GM21825 (cell line): ENCODE measurements at regions not wholly inside any gene's neighbourhood (a gene's known extent, or its start where the extent isn't known, plus 50 kb on each side); places are given as distances from the start of the nearest gene placed in this dataset.
"Not testable (repeated sequence)": the region's sequence is repeated elsewhere in the genome, so short reads cannot be mapped to it uniquely, and the experiment has no call there.

ENCODE experiments used
- ATAC-seq: cut with Tn5 transposase; IDR thresholded peaks from one replicate; pipeline ENCODE4 v1.9.1; 2021; ENCODE audit warnings: mild to moderate bottlenecking, moderate library complexity; ENCODE audit not compliant: unreplicated experiment

- no peak for ATAC-seq
These were observed 159.1 kb upstream of the NDN start for GRCh38 chr15:23846218-23846617.

GRCh38 chr15:23850666-23851065 lies 163.6 kb upstream of the NDN start:
- no peak for ATAC-seq

- no peak for ATAC-seq
These were observed 164.8 kb upstream of the NDN start for GRCh38 chr15:23851921-23852320.

DNA sequence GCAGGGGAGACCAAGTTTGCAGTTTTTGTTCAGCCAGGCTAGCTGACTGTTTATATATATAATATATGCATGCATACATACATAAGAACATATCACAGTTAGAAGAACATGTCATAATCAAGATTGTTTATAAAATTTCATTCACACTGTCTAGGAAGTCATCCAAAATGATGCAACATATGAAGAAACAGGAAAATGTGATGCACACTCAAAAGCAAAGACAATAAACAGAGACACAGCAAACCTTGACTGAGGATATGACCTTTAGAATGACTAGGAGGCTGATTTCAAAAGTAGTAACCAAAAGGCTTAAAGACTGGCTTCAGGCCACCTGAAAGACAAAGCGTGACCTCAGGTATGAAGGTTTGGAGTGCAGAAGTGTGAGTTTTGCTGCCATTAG lies 166.2 kb upstream of the NDN start:
- ATAC-seq = no peak

DNA sequence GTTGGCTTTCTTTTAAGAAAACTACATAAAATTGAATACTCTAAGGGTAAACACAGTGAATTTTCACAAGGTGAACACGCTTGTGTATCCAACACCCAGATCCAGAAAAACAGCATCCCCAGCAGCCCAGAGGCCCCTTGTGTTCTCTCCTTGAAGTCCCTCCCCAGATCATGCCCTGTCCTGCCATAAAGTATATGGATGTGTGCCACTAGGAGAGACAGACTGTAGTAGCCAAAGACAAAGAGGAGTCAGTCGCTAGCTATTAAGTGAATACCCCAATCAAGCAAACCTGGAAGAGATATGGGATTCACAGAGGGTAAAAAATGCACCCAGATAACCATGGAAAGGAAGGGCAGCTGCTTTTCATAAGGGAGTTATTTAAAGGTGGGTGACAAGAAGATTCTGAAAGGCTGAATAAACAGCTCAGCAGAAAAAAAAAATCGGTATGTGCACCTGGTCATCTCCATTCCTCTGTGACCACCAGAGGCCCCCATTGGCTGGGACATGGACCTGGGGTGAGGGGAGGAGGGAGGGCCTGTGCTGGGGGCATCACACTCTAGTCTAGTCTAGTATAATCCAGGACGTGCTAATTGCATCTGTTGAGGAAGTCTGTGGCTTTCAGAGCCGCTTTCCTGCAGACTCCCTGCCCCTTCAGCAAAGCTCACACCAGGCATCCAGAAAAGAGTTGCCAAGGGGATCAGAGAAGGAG lies 167.3 kb upstream of the NDN start:
- no peak for ATAC-seq

DNA sequence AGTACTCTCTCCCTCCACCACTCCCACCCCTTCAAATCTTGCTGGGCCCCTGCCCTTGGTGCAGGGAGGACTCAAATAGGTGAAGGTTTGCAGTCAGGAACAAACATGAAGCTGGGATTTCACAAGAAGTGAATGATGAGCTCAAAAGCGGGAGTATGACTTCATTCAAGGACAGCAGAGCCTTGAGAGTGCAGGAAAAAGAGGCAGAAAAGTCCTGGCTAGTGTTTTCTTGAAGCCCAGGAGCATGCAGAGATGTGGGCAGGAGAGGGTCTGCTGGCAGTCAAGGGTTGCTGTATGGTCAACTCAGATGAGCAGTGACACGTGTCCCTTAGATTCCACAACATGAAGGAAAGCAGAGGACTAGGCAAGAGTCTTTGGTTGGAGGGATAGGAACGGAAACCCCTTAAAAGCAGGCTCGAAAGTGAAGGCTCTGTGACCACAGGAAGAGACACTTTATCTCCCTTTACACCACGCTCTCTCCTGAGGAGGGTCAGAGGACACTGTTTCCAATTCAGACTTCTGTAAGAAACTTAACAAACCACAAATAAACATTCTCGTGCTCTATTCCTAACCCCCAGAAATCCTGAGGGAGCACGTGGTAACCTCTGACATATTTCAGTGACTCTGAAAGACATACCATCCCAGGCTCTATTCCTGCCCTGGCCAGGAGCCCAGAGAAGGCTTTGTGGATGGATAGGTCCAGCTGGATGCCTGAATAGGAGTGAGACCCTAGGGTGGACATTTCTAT lies 168.0 kb upstream of the NDN start:
- no peak for ATAC-seq

- ATAC-seq = no peak
These were observed 168.8 kb upstream of the NDN start for GRCh38 chr15:23855947-23856346.

DNA sequence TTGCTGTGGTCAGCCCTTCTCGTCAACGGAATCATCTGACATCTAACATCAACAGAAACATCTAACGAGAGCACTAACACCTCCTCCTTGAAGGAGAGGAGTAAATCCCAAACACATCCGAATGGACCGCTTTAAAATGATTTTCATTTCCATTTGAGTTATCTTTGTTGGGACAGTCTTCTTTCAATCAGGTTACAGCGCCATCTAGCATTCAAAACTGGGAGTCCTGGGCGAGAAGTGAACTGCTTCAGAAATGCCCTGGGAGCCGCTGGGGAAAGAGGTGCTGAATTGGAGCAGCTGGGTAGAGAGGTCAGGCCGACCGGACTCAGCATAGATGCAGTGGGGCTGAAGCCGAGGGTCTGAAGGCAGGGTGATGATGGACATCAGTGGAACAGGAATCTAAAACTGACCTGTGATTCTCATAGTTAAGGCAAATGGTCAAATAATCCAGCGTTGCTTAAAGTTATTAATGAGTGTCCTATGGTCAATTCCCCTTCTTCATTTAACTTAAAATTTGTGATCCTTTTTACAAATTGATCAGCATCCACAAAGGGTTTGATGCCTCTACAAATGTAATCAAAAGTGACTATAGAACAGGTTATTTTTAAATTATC lies 170.0 kb upstream of the NDN start:
- no peak for ATAC-seq

- no peak for ATAC-seq
These were observed 171.9 kb upstream of the NDN start for GRCh38 chr15:23859008-23859407.

GRCh38 chr15:23860290-23861245 lies 173.5 kb upstream of the NDN start:
- no peak for ATAC-seq

DNA sequence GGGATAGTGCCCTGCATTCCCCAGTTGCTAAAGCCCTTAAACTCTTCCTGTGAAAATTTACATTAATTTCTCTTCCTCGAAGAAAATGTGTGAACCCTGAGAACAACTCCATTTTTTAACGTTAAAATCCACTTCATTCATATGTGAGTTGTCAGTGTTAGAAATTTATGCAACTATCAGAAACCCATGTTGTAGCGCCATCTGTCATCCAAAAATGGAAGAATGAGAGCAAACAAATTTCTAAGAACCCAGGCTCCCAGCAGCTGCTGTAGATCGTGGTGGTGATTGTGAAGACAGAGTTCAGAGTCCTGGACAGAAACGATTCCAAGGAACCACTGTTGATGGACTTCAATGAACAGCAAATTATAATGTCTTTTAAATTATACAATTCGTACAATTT lies 179.7 kb upstream of the NDN start:
- no peak for ATAC-seq

DNA sequence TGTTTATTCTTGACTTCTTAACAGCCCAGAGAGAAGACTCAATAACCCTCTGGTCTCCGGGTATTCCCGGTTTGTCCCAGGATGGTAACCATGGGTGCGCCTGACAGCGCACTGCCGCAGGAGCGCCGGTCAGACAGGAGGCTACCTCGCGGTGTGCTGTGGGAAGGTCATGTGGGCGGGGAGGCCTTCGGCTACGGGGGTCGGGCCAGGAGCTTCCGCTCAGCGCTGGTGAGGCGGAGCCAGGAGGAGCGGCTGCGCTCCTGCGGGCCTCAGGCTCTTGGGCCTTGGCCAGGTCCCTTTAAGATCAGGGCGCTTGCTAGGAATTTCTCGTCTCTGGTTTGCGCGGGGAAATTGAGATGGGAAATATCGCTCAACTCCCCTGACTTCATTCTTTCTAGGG lies 182.3 kb upstream of the NDN start:
- ATAC-seq = no peak

DNA sequence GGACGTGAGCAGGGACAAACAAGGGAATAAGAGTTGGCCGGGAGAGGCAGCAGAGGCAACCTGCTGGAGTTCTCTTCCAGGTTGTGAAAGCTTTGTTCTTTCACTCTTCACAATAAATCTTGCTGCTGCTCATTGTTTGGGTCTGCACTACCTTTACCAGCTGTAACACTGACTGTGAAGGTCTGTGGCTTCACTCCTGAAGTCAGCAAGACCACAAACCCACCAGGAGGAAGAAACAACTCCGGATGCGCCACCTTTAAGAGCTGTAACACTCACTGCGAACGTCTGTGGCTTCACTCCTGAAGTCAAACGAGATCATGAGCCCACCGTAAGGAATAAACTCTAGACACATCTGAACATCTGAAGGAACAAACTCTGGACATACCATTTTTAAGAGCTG lies 186.5 kb upstream of the NDN start:
- not testable (repeated sequence) for ATAC-seq

GRCh38 chr15:23877502-23878412 lies 190.7 kb upstream of the NDN start:
- peak; percentile 63 for ATAC-seq

GRCh38 chr15:23881291-23881690 lies 194.2 kb upstream of the NDN start:
- ATAC-seq = no peak

DNA sequence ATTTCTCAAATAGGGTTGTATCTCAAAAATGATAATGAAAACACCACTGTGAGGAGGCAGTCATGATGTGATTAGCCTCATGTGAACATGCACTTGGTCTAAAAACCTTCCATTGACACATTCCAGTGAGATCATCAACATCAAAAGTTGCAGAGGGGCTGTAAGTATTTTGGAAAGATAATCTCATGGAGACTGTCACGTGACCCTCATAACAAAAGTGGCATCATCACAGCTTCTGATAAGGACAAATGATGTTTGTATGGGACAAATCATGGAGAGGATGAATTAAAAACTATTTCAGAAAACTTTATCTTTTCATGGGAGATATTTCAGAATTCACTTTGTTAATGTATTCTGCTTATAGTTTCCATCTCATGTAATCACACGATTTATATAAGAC lies 203.1 kb upstream of the NDN start:
- no peak for ATAC-seq

GRCh38 chr15:23897091-23897490 lies 210.0 kb upstream of the NDN start:
- no peak for ATAC-seq

DNA sequence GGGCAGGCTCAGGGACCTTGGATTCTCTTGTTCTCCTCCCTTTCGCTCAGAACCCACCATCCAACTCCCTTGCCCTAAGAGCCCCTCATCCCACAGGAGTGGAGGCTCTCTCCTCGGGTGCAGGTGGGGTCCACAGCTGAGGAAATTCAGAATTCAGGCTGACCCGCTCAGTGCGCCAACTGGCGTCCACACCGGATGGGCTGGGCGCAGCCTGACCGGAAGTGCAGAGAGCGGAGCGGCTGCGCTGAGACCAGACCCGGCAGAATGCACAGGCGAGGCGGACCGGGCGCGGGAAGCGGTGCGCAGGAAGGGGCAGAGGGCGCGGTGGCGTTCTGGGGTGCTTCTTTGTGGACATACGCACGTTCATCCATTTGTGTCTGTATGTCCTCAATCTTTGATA lies 210.4 kb upstream of the NDN start:
- no peak for ATAC-seq

DNA sequence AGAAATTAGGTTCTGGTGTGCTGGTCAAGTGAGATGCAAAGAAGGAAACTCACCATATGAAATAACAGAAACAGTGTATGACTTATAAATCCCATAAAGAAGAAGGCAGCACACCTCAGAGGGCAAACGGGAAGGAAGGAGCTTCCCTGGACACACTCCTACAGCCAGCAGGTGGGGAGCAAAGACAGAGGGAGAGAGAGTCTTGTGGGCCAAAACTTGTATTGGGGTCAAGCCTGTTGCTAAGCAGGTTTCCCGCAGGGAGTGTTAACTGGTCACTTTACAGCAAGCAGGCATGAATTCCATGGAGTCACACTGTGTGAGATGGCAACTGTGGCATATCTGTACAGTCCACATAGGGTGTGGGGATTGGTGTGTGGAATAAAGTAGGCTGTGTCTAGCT lies 222.9 kb upstream of the NDN start:
- no peak for ATAC-seq

- ATAC-seq = no peak
These were observed 225.1 kb upstream of the NDN start for GRCh38 chr15:23912191-23912590.
